ENCODE measurements at regions not wholly inside any gene's neighbourhood (a gene's known extent, or its start where the extent isn't known, plus 50 kb on each side); places are given as distances from the start of the nearest gene placed in this dataset.

- H3K27me3 ChIP-seq = peaks cover 0 to 6% (median 6%) of the 10 kb centered on the region in 3 donors
- H3K27ac ChIP-seq = no peak overlapping the region
- no peaks in the 10 kb centered on the region for H3K36me3 ChIP-seq
- 50 to 62% (median 57%) methylated on average over 5 of the region's 5 CpGs for WGBS, 5 donors
- no peaks in the 10 kb centered on the region for H3K4me1 ChIP-seq
- intact Hi-C loops (cut with DNase I; ENCODE audit: low total_unique reads) = no loop called here
- no peak for DNase-seq
- H3K4me3 ChIP-seq = no peak overlapping the region
- no peaks in the 10 kb centered on the region for H3K9me3 ChIP-seq
- no peak for TF ChIP-seq CTCF (IDR thresholded peaks at IDR 0.05)
- TF ChIP-seq EP300 (IDR thresholded peaks at IDR 0.05) = no peak
- no peak for TF ChIP-seq POLR2A (IDR thresholded peaks at IDR 0.05)
- no peak for TF ChIP-seq POLR2AphosphoS5 (IDR thresholded peaks at IDR 0.05)
Measured at GRCh38 chr7:94060752-94061151, 56.6 kb upstream of the BET1 start.

- DNase-seq = no peak
Measured at GRCh38 chr7:94061326-94061725, 57.2 kb upstream of the BET1 start.

GRCh38 chr7:94062372-94062771, 58.2 kb upstream of the BET1 start:
- intact Hi-C loops (cut with DNase I; ENCODE audit: low total_unique reads) = no loop called here
- Histone ChIP-seq H3K4me1 (no peaks in the 10 kb centered on the region), H3K4me3 (no peak overlapping the region), H3K27me3 (peaks cover 0 to 9% (median 6%) of the 10 kb centered on the region in 3 donors), H3K36me3 (no peaks in the 10 kb centered on the region), H3K27ac (no peak overlapping the region), H3K9me3 (no peaks in the 10 kb centered on the region)
- TF ChIP-seq POLR2AphosphoS5 (IDR thresholded peaks at IDR 0.05) = no peak
- no peak for TF ChIP-seq POLR2A (IDR thresholded peaks at IDR 0.05)
- no peak for TF ChIP-seq EP300 (IDR thresholded peaks at IDR 0.05)
- no peak for TF ChIP-seq CTCF (IDR thresholded peaks at IDR 0.05)
- 49 to 90% (median 81%) methylated on average over 3 of the region's 3 CpGs for WGBS, 5 donors
- DNase-seq = no peak

More at GRCh38 chr7:94061326-94061725, 57.2 kb upstream of the BET1 start:
- Histone ChIP-seq H3K36me3 (no peaks in the 10 kb centered on the region), H3K27ac (no peak overlapping the region), H3K4me1 (no peaks in the 10 kb centered on the region), H3K27me3 (peaks cover 0 to 6% (median 6%) of the 10 kb centered on the region in 3 donors), H3K9me3 (no peaks in the 10 kb centered on the region), H3K4me3 (no peak overlapping the region)
- WGBS, 5 donors = 65 to 80% (median 71%) methylated on average over 3 of the region's 3 CpGs
- intact Hi-C loops (cut with DNase I; ENCODE audit: low total_unique reads) = no loop called here
- TF ChIP-seq EP300 (IDR thresholded peaks at IDR 0.05) (no peak), POLR2AphosphoS5 (IDR thresholded peaks at IDR 0.05) (no peak), POLR2A (IDR thresholded peaks at IDR 0.05) (no peak), CTCF (IDR thresholded peaks at IDR 0.05) (no peak)

- TF ChIP-seq CTCF (IDR thresholded peaks at IDR 0.05) (no peak), POLR2A (IDR thresholded peaks at IDR 0.05) (no peak), POLR2AphosphoS5 (IDR thresholded peaks at IDR 0.05) (no peak), EP300 (IDR thresholded peaks at IDR 0.05) (no peak)
- Histone ChIP-seq H3K36me3 (no peaks in the 10 kb centered on the region), H3K9me3 (no peaks in the 10 kb centered on the region), H3K4me1 (no peaks in the 10 kb centered on the region), H3K27ac (no peak overlapping the region), H3K27me3 (peaks cover 0 to 10% (median 6%) of the 10 kb centered on the region in 3 donors), H3K4me3 (no peak overlapping the region)
- DNase-seq = no peak
- WGBS, 5 donors = 38 to 46% (median 43%) methylated on average over 4 of the region's 4 CpGs
- intact Hi-C loops (cut with DNase I; ENCODE audit: low total_unique reads) = no loop called here
Measured at GRCh38 chr7:94064541-94065191, 60.5 kb upstream of the BET1 start.
